WTC11 (cell line): ENCODE measurements at regions not wholly inside any gene's neighbourhood (a gene's known extent, or its start where the extent isn't known, plus 50 kb on each side); places are given as distances from the start of the nearest gene placed in this dataset.

Source experiments
- ATAC-seq: fragments of 200-7000 bp; cut with Tn5 transposase; 2 replicates; pipeline ENCODE4 v1.10.0; 2021; ENCODE audit warnings: mild to moderate bottlenecking, moderate library complexity
- CTCF ChIA-PET: fragments of 300-600 bp; sonication (Branson Sonifier 250); formaldehyde crosslinking; loops from one replicate; lab custom pipeline; 2021; ENCODE audit warnings: antibody characterized with exemption; lab: Charles Lee
- POLR2A ChIA-PET: fragments of 350-600 bp; sonication (Branson Sonifier 250); formaldehyde crosslinking; loops from one replicate; lab custom pipeline; 2021; ENCODE audit warnings: antibody characterized with exemption; lab: Charles Lee
- DNase-seq: peaks from one replicate; pipeline ENCODE4 v3.0.0; 2021; ENCODE audit warnings: low spot score
- H3K27ac Mint-ChIP-seq: 2 replicates; pipeline ENCODE4 v1.8.0; 2021; ENCODE audit warnings: mixed read lengths
- H3K27me3 Mint-ChIP-seq: 2 replicates; pipeline ENCODE4 v1.8.0; 2021; ENCODE audit warnings: low read depth, mild to moderate bottlenecking, moderate library complexity, mixed read lengths
- H3K36me3 Mint-ChIP-seq: 2 replicates; pipeline ENCODE4 v1.8.0; 2021; ENCODE audit warnings: mixed read lengths
- H3K4me1 Mint-ChIP-seq: 2 replicates; pipeline ENCODE4 v1.8.0; 2022; ENCODE audit warnings: mixed read lengths
- H3K4me3 Mint-ChIP-seq: 2 replicates; pipeline ENCODE4 v1.8.0; 2021; ENCODE audit warnings: mild to moderate bottlenecking, moderate library complexity, mixed read lengths
- H3K9me3 Mint-ChIP-seq: 2 replicates; pipeline ENCODE4 v1.8.0; 2021; ENCODE audit warnings: mixed read lengths
- AFF4 ChIP-seq: sonication (generic); formaldehyde crosslinking; IDR thresholded peaks from 2 replicates; pipeline ENCODE4 v1.8.1; 2023; ENCODE audit warnings: mild to moderate bottlenecking, missing genetic modification reagents, borderline replicate concordance
- CREM ChIP-seq: sonication (generic); formaldehyde crosslinking; IDR thresholded peaks from 2 replicates; pipeline ENCODE4 v1.8.1; 2022; ENCODE audit warnings: mild to moderate bottlenecking, missing genetic modification reagents, moderate library complexity
- CTCF ChIP-seq: fragments of 200-600 bp; IDR thresholded peaks from 2 replicates; pipeline ENCODE4 v1.8.0; 2022; ENCODE audit warnings: antibody characterized with exemption
- FOXJ3 ChIP-seq: sonication (generic); formaldehyde crosslinking; IDR thresholded peaks from 2 replicates; pipeline ENCODE4 v1.9.0; 2021; ENCODE audit warnings: missing genetic modification reagents, mild to moderate bottlenecking, borderline replicate concordance
- FOXK1 ChIP-seq: sonication (generic); formaldehyde crosslinking; IDR thresholded peaks from 2 replicates; pipeline ENCODE4 v1.8.0; 2022; ENCODE audit warnings: mild to moderate bottlenecking, moderate library complexity, missing genetic modification reagents
- GTF2I ChIP-seq: fragments of 250-450 bp; sonication (Bioruptor Pico); conservative IDR thresholded peaks from 2 replicates; pipeline ENCODE4 v1.4.0; 2021; ENCODE audit warnings: mild to moderate bottlenecking
- JUN ChIP-seq: sonication (generic); formaldehyde crosslinking; IDR thresholded peaks from 2 replicates; pipeline ENCODE4 v1.8.0; 2023; ENCODE audit warnings: mild to moderate bottlenecking, missing genetic modification reagents
- KAT7 ChIP-seq: sonication (generic); formaldehyde crosslinking; IDR thresholded peaks from 2 replicates; pipeline ENCODE4 v1.8.1; 2023; ENCODE audit warnings: missing genetic modification reagents, mild to moderate bottlenecking, borderline replicate concordance
- MLX ChIP-seq: sonication (generic); formaldehyde crosslinking; IDR thresholded peaks from 2 replicates; pipeline ENCODE4 v1.8.1; 2023; ENCODE audit warnings: mild to moderate bottlenecking, missing genetic modification reagents, moderate library complexity
- MXD4 ChIP-seq: fragments of 250-450 bp; sonication (Bioruptor Pico); IDR thresholded peaks from 2 replicates; pipeline ENCODE4 v1.8.0; 2021; ENCODE audit warnings: mild to moderate bottlenecking, moderate library complexity, borderline replicate concordance
- NFYB ChIP-seq: sonication (generic); formaldehyde crosslinking; conservative IDR thresholded peaks from 2 replicates; pipeline ENCODE4 v1.8.0; 2022; ENCODE audit warnings: low read depth, missing genetic modification reagents
- NR1H2 ChIP-seq: sonication (generic); formaldehyde crosslinking; IDR thresholded peaks from 2 replicates; pipeline ENCODE4 v1.9.0; 2021; ENCODE audit warnings: mild to moderate bottlenecking, moderate library complexity, missing genetic modification reagents
- NR2C2 ChIP-seq: sonication (generic); formaldehyde crosslinking; IDR thresholded peaks from 2 replicates; pipeline ENCODE4 v1.8.0; 2022; ENCODE audit warnings: mild to moderate bottlenecking, missing genetic modification reagents
- RELA ChIP-seq: sonication (generic); formaldehyde crosslinking; IDR thresholded peaks from 2 replicates; pipeline ENCODE4 v1.8.1; 2022; ENCODE audit warnings: missing genetic modification reagents, mild to moderate bottlenecking, borderline replicate concordance
- TCF7 ChIP-seq: sonication (generic); formaldehyde crosslinking; IDR thresholded peaks from 2 replicates; pipeline ENCODE4 v1.8.0; 2022; ENCODE audit warnings: mild to moderate bottlenecking, low read depth, missing genetic modification reagents, moderate library complexity
- TP53 ChIP-seq: sonication (generic); formaldehyde crosslinking; IDR thresholded peaks from 2 replicates; pipeline ENCODE4 v1.8.1; 2023; ENCODE audit warnings: mild to moderate bottlenecking, missing genetic modification reagents
- ZNF317 ChIP-seq: sonication (generic); formaldehyde crosslinking; IDR thresholded peaks from 2 replicates; pipeline ENCODE4 v1.8.1; 2023; ENCODE audit warnings: low read depth, mild to moderate bottlenecking, moderate library complexity, missing genetic modification reagents, borderline replicate concordance
- TF ChIP-seq, protein P1 (sequence below): fragments of 250-450 bp; sonication (Bioruptor Pico); IDR thresholded peaks from 2 replicates; pipeline ENCODE4 v1.9.0; 2021; ENCODE audit warnings: mild to moderate bottlenecking
- TF ChIP-seq, protein P2 (sequence below): sonication (generic); formaldehyde crosslinking; IDR thresholded peaks from 2 replicates; pipeline ENCODE4 v1.8.0; 2023; ENCODE audit warnings: missing genetic modification reagents

DNA sequence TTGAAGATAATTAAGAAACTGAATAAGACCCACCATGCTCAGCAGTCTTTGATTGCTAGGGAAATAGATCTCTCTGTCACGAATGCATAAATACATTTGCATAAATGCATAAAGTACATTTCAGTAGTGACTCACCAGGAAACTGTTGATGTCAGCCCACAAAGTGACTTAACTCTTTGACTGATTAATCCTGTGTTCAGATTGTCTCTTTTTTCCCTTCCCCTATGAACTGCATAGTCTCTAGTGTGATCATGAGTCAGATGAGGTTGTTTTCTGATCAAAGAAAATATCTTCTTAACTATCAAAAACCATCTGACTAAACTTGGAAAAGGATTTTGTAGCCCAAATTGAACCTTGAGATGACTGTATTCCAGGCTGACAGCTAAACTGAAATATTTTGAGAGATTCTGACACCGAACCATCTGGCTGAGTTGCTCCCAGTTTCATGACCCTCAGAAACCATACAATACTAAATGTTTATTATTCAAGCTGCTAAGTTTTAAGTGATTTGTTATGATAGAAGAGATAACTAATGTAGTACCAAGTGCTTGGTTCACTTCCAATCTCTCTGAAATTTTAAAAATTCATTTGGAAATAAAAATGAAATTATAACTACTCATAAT lies 1381.5 kb upstream of the AGA start:
- ATAC-seq (no peak), DNase-seq (no peak)
- Mint-ChIP-seq H3K27ac (no peak overlapping the region), H3K4me3 (no peak overlapping the region), H3K4me1 (peaks cover 26% of the 10 kb centered on the region), H3K27me3 (no peaks in the 10 kb centered on the region), H3K9me3 (peaks cover 5% of the 10 kb centered on the region), H3K36me3 (peaks cover 3% of the 10 kb centered on the region; the same call in 1 of the 2 replicates)
- ChIA-PET POLR2A (no interaction called here), CTCF (no interaction called here)
- TF ChIP-seq KAT7 (CRISPR knock-in tag) (no peak), FOXJ3 (CRISPR knock-in tag) (no peak), ZNF317 (CRISPR knock-in tag) (no peak), MLX (CRISPR knock-in tag) (no peak), FOXK1 (CRISPR knock-in tag) (no peak), GTF2I (no peak), NR1H2 (CRISPR knock-in tag) (no peak), JUN (CRISPR knock-in tag) (no peak), NFYB (CRISPR knock-in tag) (no peak), NR2C2 (CRISPR knock-in tag) (no peak), AFF4 (CRISPR knock-in tag) (no peak), RELA (CRISPR knock-in tag) (no peak), CTCF (no peak), TCF7 (CRISPR knock-in tag) (no peak)
- TF ChIP-seq, protein P1, sequence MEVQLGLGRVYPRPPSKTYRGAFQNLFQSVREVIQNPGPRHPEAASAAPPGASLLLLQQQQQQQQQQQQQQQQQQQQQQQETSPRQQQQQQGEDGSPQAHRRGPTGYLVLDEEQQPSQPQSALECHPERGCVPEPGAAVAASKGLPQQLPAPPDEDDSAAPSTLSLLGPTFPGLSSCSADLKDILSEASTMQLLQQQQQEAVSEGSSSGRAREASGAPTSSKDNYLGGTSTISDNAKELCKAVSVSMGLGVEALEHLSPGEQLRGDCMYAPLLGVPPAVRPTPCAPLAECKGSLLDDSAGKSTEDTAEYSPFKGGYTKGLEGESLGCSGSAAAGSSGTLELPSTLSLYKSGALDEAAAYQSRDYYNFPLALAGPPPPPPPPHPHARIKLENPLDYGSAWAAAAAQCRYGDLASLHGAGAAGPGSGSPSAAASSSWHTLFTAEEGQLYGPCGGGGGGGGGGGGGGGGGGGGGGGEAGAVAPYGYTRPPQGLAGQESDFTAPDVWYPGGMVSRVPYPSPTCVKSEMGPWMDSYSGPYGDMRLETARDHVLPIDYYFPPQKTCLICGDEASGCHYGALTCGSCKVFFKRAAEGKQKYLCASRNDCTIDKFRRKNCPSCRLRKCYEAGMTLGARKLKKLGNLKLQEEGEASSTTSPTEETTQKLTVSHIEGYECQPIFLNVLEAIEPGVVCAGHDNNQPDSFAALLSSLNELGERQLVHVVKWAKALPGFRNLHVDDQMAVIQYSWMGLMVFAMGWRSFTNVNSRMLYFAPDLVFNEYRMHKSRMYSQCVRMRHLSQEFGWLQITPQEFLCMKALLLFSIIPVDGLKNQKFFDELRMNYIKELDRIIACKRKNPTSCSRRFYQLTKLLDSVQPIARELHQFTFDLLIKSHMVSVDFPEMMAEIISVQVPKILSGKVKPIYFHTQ (CRISPR knock-in tag): no peak

- no peak for DNase-seq
- POLR2A ChIA-PET: no interaction called here
- CTCF ChIA-PET: no interaction called here
- Mint-ChIP-seq H3K4me1 (no peaks in the 10 kb centered on the region), H3K36me3 (no peaks in the 10 kb centered on the region), H3K9me3 (no peaks in the 10 kb centered on the region), H3K4me3 (no peak overlapping the region), H3K27ac (no peak overlapping the region), H3K27me3 (no peaks in the 10 kb centered on the region)
- no peak for ATAC-seq
- TF ChIP-seq TP53 (CRISPR knock-in tag) (no peak), FOXJ3 (CRISPR knock-in tag) (no peak), CREM (CRISPR knock-in tag) (no peak), MXD4 (CRISPR knock-in tag) (no peak), NR2C2 (CRISPR knock-in tag) (no peak)
- TF ChIP-seq, protein P2, sequence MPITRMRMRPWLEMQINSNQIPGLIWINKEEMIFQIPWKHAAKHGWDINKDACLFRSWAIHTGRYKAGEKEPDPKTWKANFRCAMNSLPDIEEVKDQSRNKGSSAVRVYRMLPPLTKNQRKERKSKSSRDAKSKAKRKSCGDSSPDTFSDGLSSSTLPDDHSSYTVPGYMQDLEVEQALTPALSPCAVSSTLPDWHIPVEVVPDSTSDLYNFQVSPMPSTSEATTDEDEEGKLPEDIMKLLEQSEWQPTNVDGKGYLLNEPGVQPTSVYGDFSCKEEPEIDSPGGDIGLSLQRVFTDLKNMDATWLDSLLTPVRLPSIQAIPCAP (CRISPR knock-in tag): no peak
- TF ChIP-seq, protein P1 (CRISPR knock-in tag): no peak
Observed at GRCh38 chr4:178836865-178837264, 1394.6 kb upstream of the AGA start.
